SK-N-SH (cell line): ENCODE measurements at regions not wholly inside any gene's neighbourhood (a gene's known extent, or its start where the extent isn't known, plus 50 kb on each side); places are given as distances from the start of the nearest gene placed in this dataset.

Experiments used
- CTCF ChIA-PET: fragments of 300-600, 350-600 bp; formaldehyde crosslinking; extraction: SDS; loops from one replicate; lab custom pipeline; 2021; lab: Yijun Ruan, JAX
- POLR2A ChIA-PET: fragments of 350-600 bp; sonication (Branson Sonifier 250); formaldehyde crosslinking; extraction: SDS; loops from one replicate; lab custom pipeline; 2020; ENCODE audit warnings: antibody characterized with exemption, inconsistent platforms; lab: Yijun Ruan, JAX
- DNase-seq: peaks from one replicate; pipeline ENCODE4 v3.0.0; 2012
- H2AFZ ChIP-seq: fragments of 200-600 bp; sonication (generic); 2 replicates; pipeline ENCODE4 v1.8.1; 2016; ENCODE audit warnings: antibody characterized with exemption, mild to moderate bottlenecking, low read depth
- H3F3A ChIP-seq: fragments of 200-600 bp; sonication (generic); replicated peaks from 2 replicates; pipeline ENCODE3; 2016; ENCODE audit warnings: antibody characterized with exemption, mild to moderate bottlenecking; ENCODE audit not compliant: insufficient read depth
- H3K27ac ChIP-seq, 2 experiments: fragments of 200-500 bp in 1 of 2; fragments of 200-600 bp in 1 of 2; sonication (Bioruptor generic) in 1 of 2; sonication (generic), shearing (Covaris generic) in 1 of 2; 2 replicates each; pipeline versions ENCODE4 v1.5.1 to v1.6.1; 2014 to 2016; ENCODE audit warnings: low read depth in 2 of 2, inconsistent platforms in 1 of 2, low read length in 1 of 2, mild to moderate bottlenecking in 1 of 2, mixed read lengths in 1 of 2
- H3K27me3 ChIP-seq: fragments of 200-600 bp; sonication (generic), shearing (Covaris generic); 2 replicates; pipeline ENCODE4 v1.6.1; 2016; ENCODE audit warnings: mixed run types; ENCODE audit not compliant: insufficient read depth
- H3K36me3 ChIP-seq, 2 experiments: fragments of 200-500 bp in 1 of 2; fragments of 200-600 bp in 1 of 2; sonication (Bioruptor generic) in 1 of 2; sonication (generic) in 1 of 2; replicated peaks in 1 of 2; 2 replicates each; pipeline versions ENCODE3 to v1.5.1; 2014 to 2016; ENCODE audit warnings: low read length in 1 of 2, mild to moderate bottlenecking in 1 of 2; ENCODE audit not compliant: insufficient read depth in 2 of 2, control insufficient read depth in 1 of 2
- H3K4me1 ChIP-seq, 2 experiments: fragments of 200-500 bp in 1 of 2; fragments of 200-600 bp in 1 of 2; sonication (Bioruptor generic) in 1 of 2; sonication (generic), shearing (Covaris generic) in 1 of 2; 2 replicates each; pipeline versions ENCODE4 v1.5.1 to v1.6.1; 2014 to 2016; ENCODE audit warnings: low read depth in 1 of 2, low read length in 1 of 2, mixed run types in 1 of 2; ENCODE audit not compliant: insufficient read depth in 2 of 2, control insufficient read depth in 1 of 2
- H3K4me2 ChIP-seq: fragments of 200-600 bp; sonication (generic), shearing (Covaris generic); 2 replicates; pipeline ENCODE4 v1.6.1; 2017; ENCODE audit warnings: mixed run types
- H3K4me3 ChIP-seq, 2 experiments: fragments of 200-500 bp in 1 of 2; fragments of 200-600 bp in 1 of 2; sonication (Bioruptor generic) in 1 of 2; sonication (generic), shearing (Covaris generic) in 1 of 2; 2 replicates each; pipeline versions ENCODE4 v1.5.1 to v1.8.1; 2014 to 2016; ENCODE audit warnings: low read depth in 2 of 2, inconsistent platforms in 1 of 2, low read length in 1 of 2, mild to moderate bottlenecking in 1 of 2, mixed read lengths in 1 of 2, moderate library complexity in 1 of 2
- H3K79me2 ChIP-seq: fragments of 200-600 bp; sonication (generic); 2 replicates; pipeline ENCODE4 v1.8.1; 2017; ENCODE audit warnings: mild to moderate bottlenecking; ENCODE audit not compliant: insufficient read depth
- H3K9ac ChIP-seq: fragments of 200-600 bp; sonication (generic); 2 replicates; pipeline ENCODE4 v1.6.1; 2017; ENCODE audit warnings: mixed run types
- H3K9me2 ChIP-seq: fragments of 200-600 bp; sonication (generic); 2 replicates; pipeline ENCODE4 v1.6.1; 2017; ENCODE audit warnings: mixed run types
- H3K9me3 ChIP-seq: fragments of 200-600 bp; sonication (generic); 2 replicates; pipeline ENCODE4 v1.6.1; 2017; ENCODE audit warnings: mixed run types, mild to moderate bottlenecking, moderate library complexity
- H4K20me1 ChIP-seq: fragments of 200-600 bp; sonication (generic); 2 replicates; pipeline ENCODE4 v1.6.1; 2017; ENCODE audit warnings: mild to moderate bottlenecking, mixed run types; ENCODE audit not compliant: insufficient read depth
- CHD2 ChIP-seq: fragments of 150-350 bp; IDR thresholded peaks from 2 replicates; pipeline ENCODE4 v1.6.1; 2018; ENCODE audit warnings: low read length; ENCODE audit not compliant: partially characterized antibody
- FOXJ3 ChIP-seq: sonication (generic); formaldehyde crosslinking; IDR thresholded peaks from 2 replicates; pipeline ENCODE4 v1.5.1; 2020; ENCODE audit warnings: mild to moderate bottlenecking, missing genetic modification reagents
- GABPA ChIP-seq: IDR thresholded peaks from 2 replicates; pipeline ENCODE4 v1.4.0; 2012; ENCODE audit warnings: low read depth, mild to moderate bottlenecking
- GATA2 ChIP-seq: sonication (generic); formaldehyde crosslinking; IDR thresholded peaks from 2 replicates; pipeline ENCODE4 v1.5.0; 2020; ENCODE audit warnings: mild to moderate bottlenecking, missing genetic modification reagents
- IRF3 ChIP-seq: fragments of 150-350 bp; IDR thresholded peaks from 2 replicates; pipeline ENCODE4 v1.6.1; 2016; ENCODE audit warnings: mild to moderate bottlenecking, low read depth, low read length
- JUND ChIP-seq: IDR thresholded peaks from 2 replicates; pipeline ENCODE4 v1.4.0; 2012
- MEF2A ChIP-seq: IDR thresholded peaks from 2 replicates; pipeline ENCODE4 v1.4.0; 2012; ENCODE audit warnings: low read depth, borderline replicate concordance
- PBX3 ChIP-seq: IDR thresholded peaks from 2 replicates; pipeline ENCODE4; 2012
- POLR2AphosphoS5 ChIP-seq: IDR thresholded peaks from 2 replicates; pipeline ENCODE4 v1.6.1; 2012; ENCODE audit warnings: low read depth, low read length
- RCOR1 ChIP-seq: fragments of 150-350 bp; IDR thresholded peaks from 2 replicates; pipeline ENCODE4 v1.6.1; 2017; ENCODE audit warnings: antibody characterized with exemption, low read length
- REST ChIP-seq: IDR thresholded peaks from 2 replicates; pipeline ENCODE4 v1.6.1; 2012; ENCODE audit warnings: mild to moderate bottlenecking, low read depth, low read length, moderate library complexity
- RFX5 ChIP-seq: IDR thresholded peaks from 2 replicates; pipeline ENCODE4 v1.6.1; 2012; ENCODE audit warnings: mild to moderate bottlenecking, improper control_type of control experiment, low read length
- RXRA ChIP-seq: IDR thresholded peaks from 2 replicates; pipeline ENCODE4 v1.4.0; 2012; ENCODE audit warnings: low read depth, mild to moderate bottlenecking, borderline replicate concordance
- SIN3A ChIP-seq: IDR thresholded peaks from 2 replicates; pipeline ENCODE4 v1.6.1; 2012; ENCODE audit warnings: low read depth, mild to moderate bottlenecking, low read length, moderate library complexity, borderline replicate concordance
- TAF1 ChIP-seq: IDR thresholded peaks from 2 replicates; pipeline ENCODE4 v1.6.1; 2012; ENCODE audit warnings: low read depth, mild to moderate bottlenecking, low read length, moderate library complexity, borderline replicate concordance
- TEAD4 ChIP-seq: IDR thresholded peaks from 2 replicates; pipeline ENCODE4 v1.4.0; 2012; ENCODE audit warnings: mild to moderate bottlenecking, borderline replicate concordance; ENCODE audit not compliant: insufficient read depth
- USF2 ChIP-seq: fragments of 150-350 bp; IDR thresholded peaks from 2 replicates; pipeline ENCODE4 v1.6.1; 2017; ENCODE audit warnings: antibody characterized with exemption, low read length, low read depth, borderline replicate concordance
- ZBTB33 ChIP-seq: IDR thresholded peaks from 2 replicates; pipeline ENCODE4 v1.4.0; 2012; ENCODE audit warnings: low read depth, borderline replicate concordance
- WGBS: methylation state at CpG from one replicate; pipeline ENCODE4 v1.1.6; 2017; ENCODE audit warnings: low lambda C conversion rate; 5-methylcytosine and 5-hydroxymethylcytosine counted together

GRCh38 chr11:111114091-111114490, 131.4 kb upstream of the POU2AF2 start (continued):
- no peak for TF ChIP-seq TAF1

GRCh38 chr11:111112614-111113013, 132.9 kb upstream of the POU2AF2 start:
- CTCF ChIA-PET: interaction anchor here (1.6 kb wide), 1 partner anchor 13 kb away, joined by 4 read pairs; no protein-coding TSS in a partner anchor

More at GRCh38 chr11:111112614-111113013, 132.9 kb upstream of the POU2AF2 start:
- Histone ChIP-seq H2AFZ (no peak overlapping the region), H3F3A (no peaks in the 10 kb centered on the region), H3K79me2 (no peaks in the 10 kb centered on the region), H3K9me2 (no peaks in the 10 kb centered on the region), H3K9me3 (no peaks in the 10 kb centered on the region), H3K4me3 (no peak overlapping the region), H3K27ac (no peak overlapping the region), H3K36me3 (no peaks in the 10 kb centered on the region), H3K27me3 (no peaks in the 10 kb centered on the region), H4K20me1 (no peaks in the 10 kb centered on the region), H3K9ac (no peak overlapping the region), H3K4me1 (no peaks in the 10 kb centered on the region), H3K4me2 (no peak overlapping the region)
- 6% methylated on average over 1 of the region's 1 CpG for WGBS
- no peak for DNase-seq
- TF ChIP-seq TAF1 (no peak), IRF3 (no peak), USF2 (no peak), RCOR1 (no peak), RXRA (no peak), RFX5 (no peak), CHD2 (no peak), REST (no peak), JUND (no peak), MEF2A (no peak), SIN3A (no peak), GATA2 (CRISPR knock-in tag) (no peak), POLR2AphosphoS5 (no peak), ZBTB33 (no peak), TEAD4 (no peak), GABPA (no peak), PBX3 (no peak), FOXJ3 (CRISPR knock-in tag) (no peak)
- POLR2A ChIA-PET: no interaction called here
